Immature natural killer cell (primary cell): ENCODE measurements at regions not wholly inside any gene's neighbourhood (a gene's known extent, or its start where the extent isn't known, plus 50 kb on each side); places are given as distances from the start of the nearest gene placed in this dataset.

Experiments
- DNase-seq, 3 donors: peaks; one replicate each; pipeline ENCODE4 v3.0.0; 2022; ENCODE audit warnings: mixed read lengths in 1 of 3
- H3K27ac Mint-ChIP-seq, 6 donors: one replicate each; pipeline ENCODE4 v1.8.0; 2020; ENCODE audit warnings: mixed read lengths in 6 of 6, mild to moderate bottlenecking in 5 of 6, inconsistent platforms in 4 of 6, moderate library complexity in 3 of 6
- H3K27me3 Mint-ChIP-seq, 3 donors: one replicate each; pipeline ENCODE4 v1.8.0; 2020 to 2021; ENCODE audit warnings: low read depth in 3 of 3, mild to moderate bottlenecking in 3 of 3, mixed read lengths in 3 of 3, moderate library complexity in 3 of 3, inconsistent platforms in 1 of 3
- H3K36me3 Mint-ChIP-seq, 3 donors: one replicate each; pipeline ENCODE4 v1.8.0; 2020; ENCODE audit warnings: mixed read lengths in 3 of 3, inconsistent platforms in 2 of 3, mild to moderate bottlenecking in 2 of 3
- H3K4me1 Mint-ChIP-seq, 2 donors: one replicate each; pipeline ENCODE4 v1.8.0; 2020; ENCODE audit warnings: inconsistent platforms in 2 of 2, mild to moderate bottlenecking in 2 of 2, mixed read lengths in 2 of 2, moderate library complexity in 1 of 2
- H3K4me3 Mint-ChIP-seq, 5 donors: one replicate each; pipeline ENCODE4 v1.8.0; 2020; ENCODE audit warnings: mild to moderate bottlenecking in 5 of 5, mixed read lengths in 5 of 5, inconsistent platforms in 3 of 5, moderate library complexity in 3 of 5
- H3K9me3 Mint-ChIP-seq, 6 donors: one replicate each; pipeline ENCODE4 v1.8.0; 2020; ENCODE audit warnings: mild to moderate bottlenecking in 6 of 6, mixed read lengths in 6 of 6, inconsistent platforms in 4 of 6, moderate library complexity in 3 of 6

GRCh38 chr1:177333936-177334595, 163.3 kb downstream of the BRINP2 start:
- no peak overlapping the region for H3K27ac Mint-ChIP-seq
- no peak overlapping the region for H3K4me3 Mint-ChIP-seq
- H3K27me3 Mint-ChIP-seq: peaks cover 0 to 2% (median 0%) of the 10 kb centered on the region in 3 donors
- H3K9me3 Mint-ChIP-seq: peaks cover 0 to 14% (median 3%) of the 10 kb centered on the region in 6 donors
- H3K36me3 Mint-ChIP-seq: no peaks in the 10 kb centered on the region
- DNase-seq: no peak
- no peaks in the 10 kb centered on the region for H3K4me1 Mint-ChIP-seq
